T-helper 17 cell (primary cell): ENCODE measurements at regions not wholly inside any gene's neighbourhood (a gene's known extent, or its start where the extent isn't known, plus 50 kb on each side); places are given as distances from the start of the nearest gene placed in this dataset.

ENCODE experiments used
- ATAC-seq: fragments of 150-1000 bp; cut with Tn5 transposase; 2 replicates; pipeline ENCODE4 v1.10.0; 2021; ENCODE audit warnings: mild to moderate bottlenecking, moderate library complexity
- DNase-seq, 3 donors: peaks; one replicate each; pipeline versions ENCODE4 v3.0.0 to v3.0.0-alpha.2; 2020 to 2021
- H3K9me3 ChIP-seq: one replicate; pipeline ENCODE4 v1.7.0; 2013; ENCODE audit warnings: low read length, mild to moderate bottlenecking; ENCODE audit not compliant: control insufficient read depth, poor library complexity, severe bottlenecking
- H3K27ac Mint-ChIP-seq: one replicate; pipeline ENCODE4 v1.8.0; 2022; ENCODE audit warnings: mild to moderate bottlenecking, moderate library complexity, mixed read lengths
- H3K27me3 Mint-ChIP-seq: one replicate; pipeline ENCODE4 v1.8.0; 2022; ENCODE audit warnings: mixed read lengths
- H3K36me3 Mint-ChIP-seq: one replicate; pipeline ENCODE4 v1.8.0; 2022; ENCODE audit warnings: low read depth, mixed read lengths
- H3K4me1 Mint-ChIP-seq: one replicate; pipeline ENCODE4 v1.8.0; 2022; ENCODE audit warnings: mild to moderate bottlenecking, mixed read lengths
- H3K4me3 Mint-ChIP-seq: one replicate; pipeline ENCODE4 v1.8.0; 2022; ENCODE audit warnings: mild to moderate bottlenecking, moderate library complexity, mixed read lengths

GRCh38 chr12:74910831-74911230 lies 298.8 kb downstream of the KCNC2 start:
- no peak for ATAC-seq
- no peaks in the 10 kb centered on the region for H3K27me3 Mint-ChIP-seq
- no peak overlapping the region for H3K4me3 Mint-ChIP-seq
- no peak for DNase-seq
- no peaks in the 10 kb centered on the region for H3K9me3 ChIP-seq
- no peaks in the 10 kb centered on the region for H3K4me1 Mint-ChIP-seq
- no peak overlapping the region for H3K27ac Mint-ChIP-seq
- H3K36me3 Mint-ChIP-seq, result no peaks in the 10 kb centered on the region

- no peaks in the 10 kb centered on the region for H3K9me3 ChIP-seq
- Mint-ChIP-seq H3K27me3 (no peaks in the 10 kb centered on the region), H3K36me3 (no peaks in the 10 kb centered on the region), H3K27ac (no peak overlapping the region), H3K4me1 (no peaks in the 10 kb centered on the region), H3K4me3 (no peak overlapping the region)
- DNase-seq (no peak), ATAC-seq (no peak)
Measured at GRCh38 chr12:74914378-74914777, 295.3 kb downstream of the KCNC2 start.

GRCh38 chr12:74915718-74916117 lies 293.9 kb downstream of the KCNC2 start:
- no peaks in the 10 kb centered on the region for H3K9me3 ChIP-seq
- Mint-ChIP-seq H3K4me3 (no peak overlapping the region), H3K27ac (no peak overlapping the region), H3K36me3 (no peaks in the 10 kb centered on the region), H3K4me1 (no peaks in the 10 kb centered on the region), H3K27me3 (no peaks in the 10 kb centered on the region)
- no peak for ATAC-seq
- DNase-seq, result no peak

GRCh38 chr12:74917743-74918142 lies 291.9 kb downstream of the KCNC2 start:
- Mint-ChIP-seq H3K27me3 (no peaks in the 10 kb centered on the region), H3K27ac (no peak overlapping the region), H3K36me3 (no peaks in the 10 kb centered on the region), H3K4me3 (no peak overlapping the region), H3K4me1 (no peaks in the 10 kb centered on the region)
- no peaks in the 10 kb centered on the region for H3K9me3 ChIP-seq
- ATAC-seq, result no peak
- DNase-seq, result no peak

- no peaks in the 10 kb centered on the region for H3K36me3 Mint-ChIP-seq
- H3K27ac Mint-ChIP-seq, result no peak overlapping the region
- H3K27me3 Mint-ChIP-seq, result no peaks in the 10 kb centered on the region
- no peak overlapping the region for H3K4me3 Mint-ChIP-seq
- no peaks in the 10 kb centered on the region for H3K4me1 Mint-ChIP-seq
- H3K9me3 ChIP-seq, result no peaks in the 10 kb centered on the region
- DNase-seq (no peak), ATAC-seq (no peak)
Measured at GRCh38 chr12:74918291-74918690, 291.3 kb downstream of the KCNC2 start.

- H3K36me3 Mint-ChIP-seq, result no peaks in the 10 kb centered on the region
- H3K4me1 Mint-ChIP-seq, result no peaks in the 10 kb centered on the region
- H3K9me3 ChIP-seq, result no peaks in the 10 kb centered on the region
- ATAC-seq, result no peak
- H3K27me3 Mint-ChIP-seq, result no peaks in the 10 kb centered on the region
- H3K4me3 Mint-ChIP-seq, result no peak overlapping the region
- no peak overlapping the region for H3K27ac Mint-ChIP-seq
- no peak for DNase-seq
Measured at GRCh38 chr12:74922117-74922516, 287.5 kb downstream of the KCNC2 start.

GRCh38 chr12:74922642-74923041 lies 287.0 kb downstream of the KCNC2 start:
- ATAC-seq (no peak), DNase-seq (no peak)
- Mint-ChIP-seq H3K36me3 (no peaks in the 10 kb centered on the region), H3K4me3 (no peak overlapping the region), H3K27me3 (no peaks in the 10 kb centered on the region), H3K4me1 (no peaks in the 10 kb centered on the region), H3K27ac (no peak overlapping the region)
- no peaks in the 10 kb centered on the region for H3K9me3 ChIP-seq

- peaks cover 14% of the 10 kb centered on the region for H3K4me1 Mint-ChIP-seq
- H3K9me3 ChIP-seq, result no peaks in the 10 kb centered on the region
- H3K4me3 Mint-ChIP-seq, result no peak overlapping the region
- no peak for ATAC-seq
- H3K27ac Mint-ChIP-seq, result no peak overlapping the region
- no peaks in the 10 kb centered on the region for H3K27me3 Mint-ChIP-seq
- DNase-seq, result no peak
- H3K36me3 Mint-ChIP-seq, result no peaks in the 10 kb centered on the region
Measured at GRCh38 chr12:74941670-74942069, 268.0 kb downstream of the KCNC2 start.

- peak overlapping the region; percentile 35 for H3K27ac Mint-ChIP-seq
- no peaks in the 10 kb centered on the region for H3K27me3 Mint-ChIP-seq
- H3K4me3 Mint-ChIP-seq, result peak overlapping the region; percentile 72
- no peaks in the 10 kb centered on the region for H3K36me3 Mint-ChIP-seq
- ATAC-seq (peak; percentile 60), DNase-seq (no peak)
- no peaks in the 10 kb centered on the region for H3K9me3 ChIP-seq
- peaks cover 14% of the 10 kb centered on the region for H3K4me1 Mint-ChIP-seq
Measured at GRCh38 chr12:74945771-74946198, 263.9 kb downstream of the KCNC2 start.

GRCh38 chr12:74953697-74954096 lies 255.9 kb downstream of the KCNC2 start:
- ATAC-seq, result no peak
- Mint-ChIP-seq H3K4me1 (no peaks in the 10 kb centered on the region), H3K4me3 (no peak overlapping the region), H3K27me3 (no peaks in the 10 kb centered on the region), H3K27ac (no peak overlapping the region), H3K36me3 (no peaks in the 10 kb centered on the region)
- no peak for DNase-seq
- no peaks in the 10 kb centered on the region for H3K9me3 ChIP-seq

- H3K4me3 Mint-ChIP-seq, result no peak overlapping the region
- H3K36me3 Mint-ChIP-seq, result no peaks in the 10 kb centered on the region
- ATAC-seq (no peak), DNase-seq (no peak)
- H3K4me1 Mint-ChIP-seq, result no peaks in the 10 kb centered on the region
- H3K9me3 ChIP-seq, result no peaks in the 10 kb centered on the region
- H3K27ac Mint-ChIP-seq, result no peak overlapping the region
- H3K27me3 Mint-ChIP-seq, result no peaks in the 10 kb centered on the region
Measured at GRCh38 chr12:74957231-74957630, 252.4 kb downstream of the KCNC2 start.

- DNase-seq, result no peak
- H3K4me3 Mint-ChIP-seq, result no peak overlapping the region
- H3K4me1 Mint-ChIP-seq, result no peaks in the 10 kb centered on the region
- no peaks in the 10 kb centered on the region for H3K9me3 ChIP-seq
- no peaks in the 10 kb centered on the region for H3K36me3 Mint-ChIP-seq
- no peaks in the 10 kb centered on the region for H3K27me3 Mint-ChIP-seq
- ATAC-seq, result no peak
- H3K27ac Mint-ChIP-seq, result no peak overlapping the region
Measured at GRCh38 chr12:74957634-74958033, 252.0 kb downstream of the KCNC2 start.

- H3K36me3 Mint-ChIP-seq, result peaks cover 2% of the 10 kb centered on the region
Measured at GRCh38 chr12:74959657-74960056, 250.0 kb downstream of the KCNC2 start.

GRCh38 chr12:74963304-74963703 lies 246.3 kb downstream of the KCNC2 start:
- Mint-ChIP-seq H3K36me3 (peaks cover 2% of the 10 kb centered on the region), H3K4me1 (no peaks in the 10 kb centered on the region), H3K27ac (no peak overlapping the region), H3K4me3 (no peak overlapping the region), H3K27me3 (no peaks in the 10 kb centered on the region)
- H3K9me3 ChIP-seq, result no peaks in the 10 kb centered on the region
- no peak for ATAC-seq
- DNase-seq, result no peak

More at GRCh38 chr12:74959657-74960056, 250.0 kb downstream of the KCNC2 start:
- no peak overlapping the region for H3K4me3 Mint-ChIP-seq
- H3K4me1 Mint-ChIP-seq, result no peaks in the 10 kb centered on the region
- ATAC-seq (no peak), DNase-seq (no peak)
- no peak overlapping the region for H3K27ac Mint-ChIP-seq
- H3K27me3 Mint-ChIP-seq, result no peaks in the 10 kb centered on the region
- no peaks in the 10 kb centered on the region for H3K9me3 ChIP-seq
